ENCODE measurements at regions not wholly inside any gene's neighbourhood (a gene's known extent, or its start where the extent isn't known, plus 50 kb on each side); places are given as distances from the start of the nearest gene placed in this dataset.

DNA sequence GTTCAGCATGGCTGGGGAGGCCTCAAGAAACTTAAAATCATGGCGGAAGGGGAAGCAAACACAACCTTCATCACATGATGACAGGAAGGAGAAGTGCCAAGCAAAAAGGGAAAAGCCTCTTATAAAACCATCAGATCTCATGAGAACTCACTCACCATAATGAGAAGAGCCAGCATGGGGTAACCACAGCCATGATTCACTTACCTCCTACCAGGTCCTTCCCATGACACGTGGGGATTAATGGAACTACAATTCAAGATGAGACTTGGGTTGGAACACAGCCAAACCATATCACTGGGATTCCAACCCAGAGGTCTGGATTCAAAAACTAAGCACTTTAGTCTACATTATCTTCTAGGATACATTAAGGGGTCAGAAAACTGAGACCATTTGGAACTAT is 609.6 kb upstream of the SPANXN1 start:
- H2BK12ac ChIP-seq (ENCODE audit: insufficient read length, low read depth, low read length), result no peak overlapping the region
- Mint-ChIP-seq H3K9me3 (peaks cover 61 to 67% of the 10 kb centered on the region in 2 experiments), H3K27ac (no peak overlapping the region), H3K36me3 (ENCODE audit: insufficient read depth in 1 of 3, low read depth in 3 of 3) (peaks cover 0 to 7% (median 2%) of the 10 kb centered on the region in 3 experiments; a peak in 4 of 7 replicates), H3K27me3 (ENCODE audit: low read depth) (no peaks in the 10 kb centered on the region), H3K4me1 (peaks cover 2% of the 10 kb centered on the region in 2 experiments; a peak in 3 of 4 replicates), H3K4me3 (no peak overlapping the region)
- no peaks in the 10 kb centered on the region for H4K20me1 ChIP-seq (ENCODE audit: control insufficient read depth, insufficient read depth, insufficient read length)
- no peaks in the 10 kb centered on the region for H3K27me3 ChIP-seq (ENCODE audit: insufficient read depth, low read length)
- no peak overlapping the region for H3K4me2 ChIP-seq (ENCODE audit: insufficient read depth, insufficient read length, low read length)
- no peaks in the 10 kb centered on the region for H3K23me2 ChIP-seq (ENCODE audit: insufficient read length, low read depth, low read length, poor library complexity, severe bottlenecking)
- H3K27ac ChIP-seq (ENCODE audit: insufficient read length, low read depth, low read length), result no peak overlapping the region
- H3K4me1 ChIP-seq (ENCODE audit: insufficient read depth, low read length), result no peaks in the 10 kb centered on the region
- H3K18ac ChIP-seq (ENCODE audit: insufficient read length, low read depth, low read length), result no peak overlapping the region
- no peak overlapping the region for H2AFZ ChIP-seq (ENCODE audit: low read length)
- H3K9me3 ChIP-seq (ENCODE audit: control insufficient read depth, low read depth, low read length), result peaks cover 5% of the 10 kb centered on the region
- H4K91ac ChIP-seq (ENCODE audit: insufficient read length, low read depth, low read length), result no peak overlapping the region
- no peak overlapping the region for H2BK15ac ChIP-seq (ENCODE audit: low read depth, low read length)
- no peak for DNase-seq
- no peak overlapping the region for H3K9ac ChIP-seq (ENCODE audit: extremely low read depth, insufficient read length, low read length)
- H3K14ac ChIP-seq (ENCODE audit: insufficient read depth, low read length), result no peak overlapping the region
- no peak overlapping the region for H3T11ph ChIP-seq (ENCODE audit: low read length)
- H3K56ac ChIP-seq (ENCODE audit: insufficient read length, low read depth, low read length), result no peak overlapping the region
- H3K79me1 ChIP-seq (ENCODE audit: insufficient read depth, low read depth, low read length, poor library complexity, severe bottlenecking), result no peaks in the 10 kb centered on the region
- no CpG with 5 or more reads among the region's 2 CpGs for WGBS (ENCODE audit: extremely low coverage, insufficient read length, low lambda C conversion rate)
- no peaks in the 10 kb centered on the region for H3K79me2 ChIP-seq (ENCODE audit: insufficient read depth, low read length)
- H2BK120ac ChIP-seq (ENCODE audit: low read depth, low read length, poor library complexity, severe bottlenecking), result no peak overlapping the region
- H3K23ac ChIP-seq (ENCODE audit: insufficient read length, low read depth, low read length), result no peak overlapping the region
- TF ChIP-seq, protein P1, sequence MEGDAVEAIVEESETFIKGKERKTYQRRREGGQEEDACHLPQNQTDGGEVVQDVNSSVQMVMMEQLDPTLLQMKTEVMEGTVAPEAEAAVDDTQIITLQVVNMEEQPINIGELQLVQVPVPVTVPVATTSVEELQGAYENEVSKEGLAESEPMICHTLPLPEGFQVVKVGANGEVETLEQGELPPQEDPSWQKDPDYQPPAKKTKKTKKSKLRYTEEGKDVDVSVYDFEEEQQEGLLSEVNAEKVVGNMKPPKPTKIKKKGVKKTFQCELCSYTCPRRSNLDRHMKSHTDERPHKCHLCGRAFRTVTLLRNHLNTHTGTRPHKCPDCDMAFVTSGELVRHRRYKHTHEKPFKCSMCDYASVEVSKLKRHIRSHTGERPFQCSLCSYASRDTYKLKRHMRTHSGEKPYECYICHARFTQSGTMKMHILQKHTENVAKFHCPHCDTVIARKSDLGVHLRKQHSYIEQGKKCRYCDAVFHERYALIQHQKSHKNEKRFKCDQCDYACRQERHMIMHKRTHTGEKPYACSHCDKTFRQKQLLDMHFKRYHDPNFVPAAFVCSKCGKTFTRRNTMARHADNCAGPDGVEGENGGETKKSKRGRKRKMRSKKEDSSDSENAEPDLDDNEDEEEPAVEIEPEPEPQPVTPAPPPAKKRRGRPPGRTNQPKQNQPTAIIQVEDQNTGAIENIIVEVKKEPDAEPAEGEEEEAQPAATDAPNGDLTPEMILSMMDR (conservative IDR thresholded peaks at IDR 0.05), result no peak
- no peak overlapping the region for H2AK5ac ChIP-seq (ENCODE audit: insufficient read length, low read length)
- H3K4ac ChIP-seq (ENCODE audit: low read depth, low read length), result no peak overlapping the region
- H4K8ac ChIP-seq (replicated peaks; ENCODE audit: insufficient read length, low read depth, low read length), result no peak overlapping the region
- H4K5ac ChIP-seq (ENCODE audit: insufficient read length, low read depth, low read length), result no peak overlapping the region
- no peak overlapping the region for H2BK20ac ChIP-seq (ENCODE audit: low read depth, low read length, poor library complexity, severe bottlenecking)
- no peak overlapping the region for H2BK5ac ChIP-seq (ENCODE audit: insufficient read length, low read length)

Data from H9 (cell line).